Fibroblast of pulmonary artery (primary cell): ENCODE measurements at regions not wholly inside any gene's neighbourhood (a gene's known extent, or its start where the extent isn't known, plus 50 kb on each side); places are given as distances from the start of the nearest gene placed in this dataset.

ENCODE experiments used
- DNase-seq: peaks from one replicate; pipeline ENCODE4 v3.0.0-alpha.2; 2010; ENCODE audit warnings: low read depth
- H3K4me3 ChIP-seq: replicated peaks from 2 replicates; pipeline ENCODE4 v1.5.1; 2011; ENCODE audit warnings: low read depth, mild to moderate bottlenecking, control low read depth, low read length, moderate library complexity
- TF ChIP-seq, protein P1 (sequence below): IDR thresholded peaks from 2 replicates; pipeline ENCODE4 v1.5.1; 2011; ENCODE audit warnings: mild to moderate bottlenecking, control low read depth, low read length, inconsistent platforms; ENCODE audit errors: missing control alignments

DNA sequence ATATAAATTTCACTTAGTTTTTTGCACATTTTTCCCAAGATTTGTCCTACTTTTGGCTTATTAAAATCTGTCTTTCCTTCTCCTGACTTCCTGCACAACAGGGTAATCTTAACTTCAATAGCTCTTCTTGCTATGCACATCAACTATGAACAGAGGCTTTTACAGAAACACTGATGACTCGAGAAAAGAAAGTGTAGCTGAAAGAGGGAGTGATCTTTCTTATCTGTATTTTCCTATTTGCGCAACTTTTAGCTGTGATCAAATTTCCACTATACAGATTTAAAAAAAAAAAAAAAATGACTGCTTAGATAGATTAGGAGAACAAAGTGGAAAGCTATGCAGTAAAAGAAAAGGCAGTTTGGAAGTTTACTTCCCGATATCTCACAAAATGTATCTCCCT, 406.9 kb downstream of the LIG4 start:
- TF ChIP-seq, protein P1, sequence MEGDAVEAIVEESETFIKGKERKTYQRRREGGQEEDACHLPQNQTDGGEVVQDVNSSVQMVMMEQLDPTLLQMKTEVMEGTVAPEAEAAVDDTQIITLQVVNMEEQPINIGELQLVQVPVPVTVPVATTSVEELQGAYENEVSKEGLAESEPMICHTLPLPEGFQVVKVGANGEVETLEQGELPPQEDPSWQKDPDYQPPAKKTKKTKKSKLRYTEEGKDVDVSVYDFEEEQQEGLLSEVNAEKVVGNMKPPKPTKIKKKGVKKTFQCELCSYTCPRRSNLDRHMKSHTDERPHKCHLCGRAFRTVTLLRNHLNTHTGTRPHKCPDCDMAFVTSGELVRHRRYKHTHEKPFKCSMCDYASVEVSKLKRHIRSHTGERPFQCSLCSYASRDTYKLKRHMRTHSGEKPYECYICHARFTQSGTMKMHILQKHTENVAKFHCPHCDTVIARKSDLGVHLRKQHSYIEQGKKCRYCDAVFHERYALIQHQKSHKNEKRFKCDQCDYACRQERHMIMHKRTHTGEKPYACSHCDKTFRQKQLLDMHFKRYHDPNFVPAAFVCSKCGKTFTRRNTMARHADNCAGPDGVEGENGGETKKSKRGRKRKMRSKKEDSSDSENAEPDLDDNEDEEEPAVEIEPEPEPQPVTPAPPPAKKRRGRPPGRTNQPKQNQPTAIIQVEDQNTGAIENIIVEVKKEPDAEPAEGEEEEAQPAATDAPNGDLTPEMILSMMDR: no peak
- no peak overlapping the region for H3K4me3 ChIP-seq
- DNase-seq: peak; percentile 20

DNA sequence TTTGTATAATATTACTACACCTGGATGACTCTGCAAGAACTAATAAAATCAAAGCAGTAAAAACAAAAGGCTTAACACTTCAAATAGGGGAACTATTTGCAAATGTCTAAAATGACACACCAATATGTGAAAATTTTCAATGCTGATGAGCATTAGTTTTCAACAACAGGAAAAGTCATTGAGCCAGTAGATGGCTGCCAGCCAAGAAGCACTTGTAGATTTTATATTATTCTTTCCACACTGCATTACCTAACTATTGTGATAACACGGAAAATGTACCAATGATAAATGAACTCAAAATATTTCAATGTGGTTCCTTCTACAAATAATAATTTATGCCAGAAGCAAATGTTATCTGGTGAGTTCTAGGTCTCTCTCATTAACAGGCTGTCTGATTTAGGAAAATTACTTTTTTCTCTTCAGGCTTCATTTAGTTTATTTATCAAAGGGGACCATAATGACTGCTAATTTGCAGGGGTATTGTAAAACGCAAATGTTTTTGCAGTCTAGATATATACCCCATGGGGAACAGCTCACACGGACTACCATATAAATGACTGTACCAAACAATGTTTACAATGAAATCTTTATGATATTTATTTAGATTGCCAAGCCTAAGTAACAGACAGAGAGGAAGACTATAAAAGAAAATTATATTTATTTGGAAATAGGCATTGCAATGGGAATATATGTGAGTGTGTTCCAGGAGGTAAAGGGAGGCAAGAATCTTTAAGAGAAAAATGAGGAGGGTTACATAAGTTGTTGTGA, 407.8 kb downstream of the LIG4 start:
- TF ChIP-seq, protein P1: no peak
- DNase-seq: peak; percentile 25

DNA sequence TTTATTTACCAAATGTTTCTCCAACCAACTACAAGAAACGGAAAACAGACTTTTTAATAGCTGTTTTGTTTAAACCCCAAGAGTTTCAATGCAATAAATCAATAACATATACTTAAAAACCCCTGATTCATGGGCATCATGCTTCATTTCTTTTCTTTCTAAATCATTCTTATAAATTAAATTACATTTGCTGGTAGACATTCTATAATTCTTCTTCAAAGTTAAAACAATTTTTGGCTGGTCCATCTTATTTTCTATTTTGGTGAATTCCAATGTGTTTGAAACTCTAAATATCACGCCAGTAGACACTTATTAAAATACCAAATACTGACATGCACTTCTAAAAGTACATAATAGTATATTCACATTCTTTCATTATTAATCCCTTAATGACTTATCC, 408.6 kb downstream of the LIG4 start:
- DNase-seq: no peak
- H3K4me3 ChIP-seq: no peak overlapping the region
- TF ChIP-seq, protein P1: no peak

More for the DNA sequence above, 407.8 kb downstream of the LIG4 start:
- no peak overlapping the region for H3K4me3 ChIP-seq

DNA sequence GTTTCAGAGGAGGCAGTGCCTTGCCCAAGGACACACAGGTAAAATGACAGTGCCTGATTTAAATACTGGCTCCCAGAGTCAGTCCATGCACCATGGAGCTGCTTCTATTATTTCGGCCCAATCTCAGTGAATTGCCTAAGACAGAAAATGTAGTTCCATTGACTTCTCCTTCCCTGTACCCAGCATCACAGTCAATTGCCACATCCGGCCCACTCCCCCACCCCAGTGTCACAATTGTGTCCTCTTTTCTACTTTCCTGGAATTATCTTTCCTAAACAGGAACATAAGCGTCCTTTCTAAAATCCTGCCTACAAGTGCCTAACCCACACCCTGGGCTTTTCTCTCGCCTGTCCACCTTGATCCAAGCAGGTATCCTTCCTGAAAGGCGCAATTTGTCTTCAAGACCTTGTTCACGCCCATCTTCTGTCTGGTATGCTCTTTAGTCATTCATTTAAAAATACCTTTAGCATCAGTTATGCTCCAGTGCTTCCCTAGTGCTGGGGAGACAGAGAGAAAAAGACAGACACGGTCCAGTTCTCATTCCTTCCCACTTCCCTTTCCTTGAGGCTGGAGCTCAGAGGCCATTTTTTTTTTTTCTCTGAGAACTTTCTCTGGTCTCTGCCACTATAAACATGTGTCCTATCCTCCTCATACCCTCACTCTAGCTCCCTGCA, 411.4 kb downstream of the LIG4 start:
- TF ChIP-seq, protein P1: no peak
- H3K4me3 ChIP-seq: no peak overlapping the region
- DNase-seq: no peak

DNA sequence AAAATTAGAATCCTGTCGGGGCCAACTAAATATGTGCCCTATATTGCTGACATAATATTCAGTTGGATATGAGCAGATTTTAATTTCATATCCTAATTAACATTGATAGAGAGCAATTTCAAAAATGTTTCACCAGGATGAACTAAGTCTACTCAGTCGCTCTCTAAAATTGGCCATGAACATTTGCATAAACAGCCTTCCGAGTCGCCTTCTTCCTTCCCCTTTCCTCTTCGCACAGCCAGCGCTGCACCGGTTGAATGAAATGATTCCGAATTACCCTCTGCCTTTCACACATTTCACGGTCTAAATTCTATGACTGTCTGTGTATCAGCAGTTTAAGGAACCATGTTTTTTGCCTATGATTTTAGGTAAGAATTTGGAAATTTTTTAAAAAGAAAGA, 413.7 kb downstream of the LIG4 start:
- no peak for DNase-seq
- TF ChIP-seq, protein P1: no peak
- no peak overlapping the region for H3K4me3 ChIP-seq

DNA sequence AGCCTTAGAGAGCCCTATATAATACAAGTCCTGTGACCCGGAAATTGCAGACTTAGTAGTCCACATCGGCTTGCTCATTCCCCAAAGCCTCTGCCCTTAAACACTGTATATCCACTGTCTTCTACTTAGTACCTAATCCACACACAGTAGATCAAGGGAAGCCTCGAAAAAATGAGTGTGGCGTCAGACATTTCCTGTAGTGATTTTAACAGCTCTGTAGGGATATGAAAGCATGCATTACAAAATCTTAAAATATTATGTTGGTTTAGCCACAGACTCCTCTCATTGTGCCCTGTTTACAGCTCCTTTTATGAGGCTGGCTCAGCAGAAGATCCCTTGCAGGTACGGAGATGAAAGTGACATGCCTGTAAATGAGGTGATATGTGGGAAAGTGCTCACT, 416.3 kb downstream of the LIG4 start:
- no peak overlapping the region for H3K4me3 ChIP-seq
- TF ChIP-seq, protein P1: no peak
- DNase-seq: peak; percentile 11
